Tibial nerve (tissue), 4 donors: ENCODE measurements at regions not wholly inside any gene's neighbourhood (a gene's known extent, or its start where the extent isn't known, plus 50 kb on each side); places are given as distances from the start of the nearest gene placed in this dataset.

Experiments used
- EP300 ChIP-seq, 2 donors: sonication (generic); formaldehyde crosslinking; IDR thresholded peaks; one replicate each; pipeline ENCODE4 v1.6.1; 2017; ENCODE audit warnings: antibody characterized with exemption in 2 of 2, mild to moderate bottlenecking in 1 of 2
- POLR2A ChIP-seq, 2 donors: fragments of 450-650 bp; IDR thresholded peaks; one replicate each; pipeline ENCODE4 v1.6.1; 2017; ENCODE audit warnings: antibody characterized with exemption in 2 of 2, mild to moderate bottlenecking in 2 of 2, moderate library complexity in 2 of 2
- TF ChIP-seq, protein P1 (sequence below), 5 experiments: fragments of 200-600 bp in 3 of 5; fragments of 450-650 bp in 2 of 5; sonication (generic) in 3 of 5; IDR thresholded peaks; one replicate each; pipeline ENCODE4 v1.5.1; 2016 to 2019; ENCODE audit warnings: antibody characterized with exemption in 5 of 5, mild to moderate bottlenecking in 3 of 5, moderate library complexity in 2 of 5

DNA sequence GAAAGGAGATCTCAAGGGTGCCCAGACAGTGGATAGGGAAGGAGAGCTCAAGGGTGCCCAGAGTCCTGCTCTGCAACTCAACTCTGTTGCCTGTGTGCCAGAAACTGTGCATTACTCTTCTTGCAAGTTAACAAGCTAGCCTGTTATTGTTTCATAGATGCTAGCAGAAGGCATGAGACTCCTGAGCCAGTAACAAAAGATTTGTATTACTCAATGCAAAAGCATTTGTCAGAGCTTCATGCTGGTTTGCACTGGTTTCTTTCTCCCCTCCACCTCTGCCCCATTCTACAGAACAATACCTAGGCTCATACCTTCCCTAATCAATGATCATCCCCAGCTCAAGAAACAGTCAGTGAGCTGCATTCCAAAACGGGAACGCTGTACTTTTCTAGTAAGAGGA is 124.5 kb upstream of the NEIL3 start:
- TF ChIP-seq POLR2A (IDR thresholded peaks at IDR 0.05) (no peak), EP300 (IDR thresholded peaks at IDR 0.05) (no peak)
- TF ChIP-seq, protein P1, sequence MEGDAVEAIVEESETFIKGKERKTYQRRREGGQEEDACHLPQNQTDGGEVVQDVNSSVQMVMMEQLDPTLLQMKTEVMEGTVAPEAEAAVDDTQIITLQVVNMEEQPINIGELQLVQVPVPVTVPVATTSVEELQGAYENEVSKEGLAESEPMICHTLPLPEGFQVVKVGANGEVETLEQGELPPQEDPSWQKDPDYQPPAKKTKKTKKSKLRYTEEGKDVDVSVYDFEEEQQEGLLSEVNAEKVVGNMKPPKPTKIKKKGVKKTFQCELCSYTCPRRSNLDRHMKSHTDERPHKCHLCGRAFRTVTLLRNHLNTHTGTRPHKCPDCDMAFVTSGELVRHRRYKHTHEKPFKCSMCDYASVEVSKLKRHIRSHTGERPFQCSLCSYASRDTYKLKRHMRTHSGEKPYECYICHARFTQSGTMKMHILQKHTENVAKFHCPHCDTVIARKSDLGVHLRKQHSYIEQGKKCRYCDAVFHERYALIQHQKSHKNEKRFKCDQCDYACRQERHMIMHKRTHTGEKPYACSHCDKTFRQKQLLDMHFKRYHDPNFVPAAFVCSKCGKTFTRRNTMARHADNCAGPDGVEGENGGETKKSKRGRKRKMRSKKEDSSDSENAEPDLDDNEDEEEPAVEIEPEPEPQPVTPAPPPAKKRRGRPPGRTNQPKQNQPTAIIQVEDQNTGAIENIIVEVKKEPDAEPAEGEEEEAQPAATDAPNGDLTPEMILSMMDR (IDR thresholded peaks at IDR 0.05) = no peak
